ENCODE measurements at regions not wholly inside any gene's neighbourhood (a gene's known extent, or its start where the extent isn't known, plus 50 kb on each side); places are given as distances from the start of the nearest gene placed in this dataset.
"Not testable (repeated sequence)": the region's sequence is repeated elsewhere in the genome, so short reads cannot be mapped to it uniquely, and the experiment has no call there.

DNA sequence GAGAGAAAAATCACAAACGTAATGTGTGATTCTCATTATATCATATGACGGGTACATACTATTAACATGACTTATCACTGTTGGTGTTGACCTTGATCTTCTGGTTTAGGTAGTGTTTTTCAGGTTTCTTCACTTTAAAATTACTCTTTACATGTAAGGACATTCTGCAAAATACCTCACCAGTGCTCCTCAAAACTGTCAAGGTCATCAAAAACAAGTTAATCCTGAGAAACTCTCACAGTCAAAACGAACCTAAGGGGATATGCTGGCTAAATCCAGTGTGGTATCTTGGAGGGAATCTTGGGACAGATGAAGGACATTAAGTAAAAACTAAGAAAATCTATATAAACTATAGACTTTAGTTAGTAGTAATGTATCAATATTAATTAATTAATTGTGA lies 499.8 kb downstream of the IRS1 start:
- H3F3A ChIP-seq (ENCODE audit: insufficient read depth, low read length): no peaks in the 10 kb centered on the region
- H3K9ac ChIP-seq (ENCODE audit: low read length): no peak overlapping the region
- H3K27ac ChIP-seq (ENCODE audit: low read depth, low read length, poor library complexity, severe bottlenecking): no peak overlapping the region
- no peaks in the 10 kb centered on the region for H3K4me1 ChIP-seq (ENCODE audit: insufficient read depth, low read length, severe bottlenecking)
- H3K79me2 ChIP-seq (ENCODE audit: insufficient read depth, low read length): no peaks in the 10 kb centered on the region
- H2AFZ ChIP-seq (ENCODE audit: low read length): no peak overlapping the region
- no peaks in the 10 kb centered on the region for H4K20me1 ChIP-seq (ENCODE audit: insufficient read depth, low read length)
- no peak overlapping the region for H3K4me2 ChIP-seq (ENCODE audit: low read length)
- no peak for TF ChIP-seq EZH2 (IDR thresholded peaks at IDR 0.05; ENCODE audit: borderline replicate concordance, low read length)
- TF ChIP-seq, protein P1, sequence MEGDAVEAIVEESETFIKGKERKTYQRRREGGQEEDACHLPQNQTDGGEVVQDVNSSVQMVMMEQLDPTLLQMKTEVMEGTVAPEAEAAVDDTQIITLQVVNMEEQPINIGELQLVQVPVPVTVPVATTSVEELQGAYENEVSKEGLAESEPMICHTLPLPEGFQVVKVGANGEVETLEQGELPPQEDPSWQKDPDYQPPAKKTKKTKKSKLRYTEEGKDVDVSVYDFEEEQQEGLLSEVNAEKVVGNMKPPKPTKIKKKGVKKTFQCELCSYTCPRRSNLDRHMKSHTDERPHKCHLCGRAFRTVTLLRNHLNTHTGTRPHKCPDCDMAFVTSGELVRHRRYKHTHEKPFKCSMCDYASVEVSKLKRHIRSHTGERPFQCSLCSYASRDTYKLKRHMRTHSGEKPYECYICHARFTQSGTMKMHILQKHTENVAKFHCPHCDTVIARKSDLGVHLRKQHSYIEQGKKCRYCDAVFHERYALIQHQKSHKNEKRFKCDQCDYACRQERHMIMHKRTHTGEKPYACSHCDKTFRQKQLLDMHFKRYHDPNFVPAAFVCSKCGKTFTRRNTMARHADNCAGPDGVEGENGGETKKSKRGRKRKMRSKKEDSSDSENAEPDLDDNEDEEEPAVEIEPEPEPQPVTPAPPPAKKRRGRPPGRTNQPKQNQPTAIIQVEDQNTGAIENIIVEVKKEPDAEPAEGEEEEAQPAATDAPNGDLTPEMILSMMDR (IDR thresholded peaks at IDR 0.05; ENCODE audit: low read length): no peak
- H3K36me3 ChIP-seq (ENCODE audit: insufficient read depth, low read length): no peaks in the 10 kb centered on the region
- H3K9me2 ChIP-seq (ENCODE audit: low read depth, low read length): no peaks in the 10 kb centered on the region
- H3K9me3 ChIP-seq (ENCODE audit: low read length): no peaks in the 10 kb centered on the region
- no peak overlapping the region for H3K4me3 ChIP-seq (ENCODE audit: low read depth, low read length, poor library complexity, severe bottlenecking)
- H3K27me3 ChIP-seq (ENCODE audit: insufficient read depth, low read length): no peaks in the 10 kb centered on the region

DNA sequence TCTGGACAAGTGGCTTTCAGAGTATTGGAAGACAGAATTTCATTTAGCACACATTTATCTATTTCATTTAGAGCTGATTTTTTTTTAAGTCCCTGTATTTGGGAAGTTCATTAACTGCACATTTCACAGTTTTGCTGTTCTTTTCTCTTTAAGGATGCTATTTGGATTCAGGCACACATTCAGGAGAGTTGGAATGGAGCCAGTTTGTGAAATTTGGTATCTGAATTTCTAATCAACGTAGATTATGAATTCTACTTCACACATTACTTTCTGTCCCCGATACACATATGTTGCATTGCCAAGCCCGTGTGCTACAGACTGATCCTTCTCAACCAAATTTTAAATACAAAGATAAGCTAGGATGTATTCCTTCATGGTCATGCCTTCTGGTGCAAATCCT lies 503.9 kb downstream of the IRS1 start:
- Histone ChIP-seq H3F3A (ENCODE audit: insufficient read depth, low read length) (no peaks in the 10 kb centered on the region), H2AFZ (ENCODE audit: low read length) (no peak overlapping the region), H4K20me1 (ENCODE audit: insufficient read depth, low read length) (no peaks in the 10 kb centered on the region), H3K27ac (ENCODE audit: low read depth, low read length, poor library complexity, severe bottlenecking) (no peak overlapping the region), H3K4me2 (ENCODE audit: low read length) (no peak overlapping the region), H3K9me3 (ENCODE audit: low read length) (no peaks in the 10 kb centered on the region), H3K4me1 (ENCODE audit: insufficient read depth, low read length, severe bottlenecking) (no peaks in the 10 kb centered on the region), H3K9me2 (ENCODE audit: low read depth, low read length) (no peaks in the 10 kb centered on the region), H3K4me3 (ENCODE audit: low read depth, low read length, poor library complexity, severe bottlenecking) (no peak overlapping the region), H3K27me3 (ENCODE audit: insufficient read depth, low read length) (no peaks in the 10 kb centered on the region), H3K36me3 (ENCODE audit: insufficient read depth, low read length) (no peaks in the 10 kb centered on the region), H3K9ac (ENCODE audit: low read length) (no peak overlapping the region), H3K79me2 (ENCODE audit: insufficient read depth, low read length) (no peaks in the 10 kb centered on the region)
- no peak for TF ChIP-seq EZH2 (IDR thresholded peaks at IDR 0.05; ENCODE audit: borderline replicate concordance, low read length)
- TF ChIP-seq, protein P1 (IDR thresholded peaks at IDR 0.05; ENCODE audit: low read length): no peak

DNA sequence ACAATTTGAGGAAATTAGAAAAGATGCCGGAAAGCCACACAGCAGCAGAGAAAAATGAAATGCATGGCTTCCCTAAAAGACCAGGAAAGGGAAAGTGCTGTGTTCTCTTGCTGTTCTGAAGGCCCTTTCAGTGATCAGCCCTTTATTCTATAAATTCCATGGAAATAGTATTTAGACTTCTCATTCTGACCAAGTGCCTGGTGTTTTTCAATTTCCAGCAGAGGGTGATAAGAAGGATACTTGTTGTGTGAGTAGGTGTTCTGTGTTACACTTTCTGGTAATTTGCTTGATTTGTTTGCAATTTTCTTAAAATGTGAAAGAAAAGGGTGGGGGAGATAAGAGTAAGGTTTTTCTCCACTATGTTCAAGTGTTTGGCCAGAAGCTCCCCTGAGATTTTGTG lies 504.5 kb downstream of the IRS1 start:
- no peaks in the 10 kb centered on the region for H3K27me3 ChIP-seq (ENCODE audit: insufficient read depth, low read length)
- TF ChIP-seq EZH2 (IDR thresholded peaks at IDR 0.05; ENCODE audit: borderline replicate concordance, low read length): no peak
- TF ChIP-seq, protein P1 (IDR thresholded peaks at IDR 0.05; ENCODE audit: low read length): no peak
- H3K4me3 ChIP-seq (ENCODE audit: low read depth, low read length, poor library complexity, severe bottlenecking): no peak overlapping the region
- no peaks in the 10 kb centered on the region for H3K79me2 ChIP-seq (ENCODE audit: insufficient read depth, low read length)
- no peaks in the 10 kb centered on the region for H3K9me2 ChIP-seq (ENCODE audit: low read depth, low read length)
- no peak overlapping the region for H3K4me2 ChIP-seq (ENCODE audit: low read length)
- no peaks in the 10 kb centered on the region for H3K4me1 ChIP-seq (ENCODE audit: insufficient read depth, low read length, severe bottlenecking)
- H2AFZ ChIP-seq (ENCODE audit: low read length): no peak overlapping the region
- no peaks in the 10 kb centered on the region for H3K36me3 ChIP-seq (ENCODE audit: insufficient read depth, low read length)
- no peak overlapping the region for H3K9ac ChIP-seq (ENCODE audit: low read length)
- H3K9me3 ChIP-seq (ENCODE audit: low read length): no peaks in the 10 kb centered on the region
- H4K20me1 ChIP-seq (ENCODE audit: insufficient read depth, low read length): no peaks in the 10 kb centered on the region
- H3F3A ChIP-seq (ENCODE audit: insufficient read depth, low read length): no peaks in the 10 kb centered on the region
- no peak overlapping the region for H3K27ac ChIP-seq (ENCODE audit: low read depth, low read length, poor library complexity, severe bottlenecking)

DNA sequence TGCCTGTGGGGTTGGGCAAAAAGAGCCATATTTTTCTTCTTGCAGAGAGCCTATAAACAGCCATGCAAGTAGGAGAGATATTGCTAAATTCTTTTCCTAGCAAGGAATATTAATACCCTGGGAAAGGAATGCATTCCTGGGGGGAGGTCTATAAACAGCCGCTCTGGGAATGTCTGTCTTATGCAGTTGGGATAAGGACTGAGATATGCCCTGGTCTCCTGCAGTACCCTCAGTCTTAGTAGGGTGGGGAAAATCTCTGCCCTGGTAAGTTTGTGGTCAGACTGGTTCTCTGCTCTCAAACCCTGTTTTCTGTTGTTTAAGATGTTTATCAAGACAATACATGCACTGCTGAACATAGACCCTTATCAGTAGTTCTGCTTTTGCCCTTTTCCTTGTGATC lies 508.3 kb downstream of the IRS1 start:
- not testable (repeated sequence) for H3K9ac ChIP-seq (ENCODE audit: low read length); H3K4me3 ChIP-seq (ENCODE audit: low read depth, low read length, poor library complexity, severe bottlenecking); H3K79me2 ChIP-seq (ENCODE audit: insufficient read depth, low read length); H3F3A ChIP-seq (ENCODE audit: insufficient read depth, low read length); H3K9me2 ChIP-seq (ENCODE audit: low read depth, low read length); H2AFZ ChIP-seq (ENCODE audit: low read length); H4K20me1 ChIP-seq (ENCODE audit: insufficient read depth, low read length); H3K27ac ChIP-seq (ENCODE audit: low read depth, low read length, poor library complexity, severe bottlenecking); H3K9me3 ChIP-seq (ENCODE audit: low read length); H3K4me1 ChIP-seq (ENCODE audit: insufficient read depth, low read length, severe bottlenecking); H3K4me2 ChIP-seq (ENCODE audit: low read length); H3K36me3 ChIP-seq (ENCODE audit: insufficient read depth, low read length); H3K27me3 ChIP-seq (ENCODE audit: insufficient read depth, low read length)

Measured in OCI-LY1 (cell line).